Osteoblast (primary cell): ENCODE measurements at regions not wholly inside any gene's neighbourhood (a gene's known extent, or its start where the extent isn't known, plus 50 kb on each side); places are given as distances from the start of the nearest gene placed in this dataset.

ENCODE experiments used
- DNase-seq: peaks from one replicate; pipeline ENCODE4 v3.0.0; 2011; ENCODE audit warnings: low spot score, mixed read lengths; ENCODE audit not compliant: insufficient read length; ENCODE audit errors: missing footprints
- H2AFZ ChIP-seq: 2 replicates; pipeline ENCODE4 v1.6.0; 2011; ENCODE audit warnings: mild to moderate bottlenecking, low read length
- H3K27ac ChIP-seq: 2 replicates; pipeline ENCODE4 v1.5.1; 2011; ENCODE audit warnings: mild to moderate bottlenecking, low read depth, low read length, moderate library complexity
- H3K27me3 ChIP-seq: 2 replicates; pipeline ENCODE4 v1.6.0; 2012; ENCODE audit warnings: mild to moderate bottlenecking, control low read depth, inconsistent platforms, low read length, moderate library complexity; ENCODE audit not compliant: insufficient read depth
- H3K36me3 ChIP-seq: 2 replicates; pipeline ENCODE4 v1.5.1; 2011; ENCODE audit warnings: mild to moderate bottlenecking, low read length, control low read depth, moderate library complexity; ENCODE audit not compliant: insufficient read depth
- H3K4me1 ChIP-seq: 2 replicates; pipeline ENCODE4 v1.5.1; 2011; ENCODE audit warnings: mild to moderate bottlenecking, low read length, control low read depth, moderate library complexity; ENCODE audit not compliant: insufficient read depth
- H3K4me2 ChIP-seq: 2 replicates; pipeline ENCODE4 v1.6.0; 2011; ENCODE audit warnings: mild to moderate bottlenecking, low read length; ENCODE audit not compliant: insufficient read depth
- H3K4me3 ChIP-seq: fragments of 200-600 bp; sonication (generic); 3 replicates; pipeline ENCODE4 v1.5.1; 2012; ENCODE audit warnings: mild to moderate bottlenecking, low read length, inconsistent platforms; ENCODE audit not compliant: insufficient read depth
- H3K79me2 ChIP-seq: 2 replicates; pipeline ENCODE4 v1.6.0; 2012; ENCODE audit warnings: mild to moderate bottlenecking, low read length, control low read depth, inconsistent platforms; ENCODE audit not compliant: insufficient read depth
- H3K9me3 ChIP-seq: 2 replicates; pipeline ENCODE4 v1.5.1; 2011; ENCODE audit warnings: low read depth, low read length, control low read depth
- H4K20me1 ChIP-seq: 2 replicates; pipeline ENCODE4 v1.6.0; 2012; ENCODE audit warnings: mild to moderate bottlenecking, low read length, control low read depth; ENCODE audit not compliant: insufficient read depth
- CTCF ChIP-seq: IDR thresholded peaks from 2 replicates; pipeline ENCODE4 v1.5.1; 2011; ENCODE audit warnings: mild to moderate bottlenecking, low read depth, low read length, moderate library complexity; ENCODE audit errors: extremely low read depth

DNA sequence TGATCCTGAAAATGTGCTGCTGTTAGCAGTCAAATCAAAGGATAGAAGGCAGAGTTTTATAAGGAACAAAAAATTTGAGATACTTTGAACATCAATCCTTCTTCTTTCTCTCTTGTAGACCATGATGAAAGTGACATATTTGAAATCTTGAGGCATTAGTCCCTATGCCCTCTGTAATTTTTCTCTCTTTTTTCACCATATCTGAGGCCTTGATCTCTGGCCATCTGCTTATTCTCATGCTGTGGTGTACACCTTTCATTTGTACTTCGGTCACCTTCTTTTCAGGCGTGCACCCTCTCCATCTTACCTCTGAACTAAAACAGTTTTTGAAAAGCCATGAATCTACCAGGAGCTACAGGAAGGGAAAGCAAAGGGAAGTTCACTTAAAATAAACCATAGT lies 420.9 kb downstream of the C12orf50 start:
- no peak for DNase-seq
- no peak overlapping the region for H2AFZ ChIP-seq
- H3K4me2 ChIP-seq, result no peak overlapping the region
- H3K4me3 ChIP-seq, result no peak overlapping the region
- no peaks in the 10 kb centered on the region for H4K20me1 ChIP-seq
- TF ChIP-seq CTCF, result no peak
- H3K9me3 ChIP-seq, result no peaks in the 10 kb centered on the region
- H3K27me3 ChIP-seq, result no peaks in the 10 kb centered on the region
- no peaks in the 10 kb centered on the region for H3K79me2 ChIP-seq
- no peak overlapping the region for H3K27ac ChIP-seq
- no peaks in the 10 kb centered on the region for H3K36me3 ChIP-seq
- no peaks in the 10 kb centered on the region for H3K4me1 ChIP-seq

- H3K36me3 ChIP-seq, result no peaks in the 10 kb centered on the region
- no peaks in the 10 kb centered on the region for H3K9me3 ChIP-seq
- no peaks in the 10 kb centered on the region for H3K4me1 ChIP-seq
- no peak overlapping the region for H3K27ac ChIP-seq
- no peak for TF ChIP-seq CTCF
- DNase-seq, result no peak
- H3K4me2 ChIP-seq, result no peak overlapping the region
- no peaks in the 10 kb centered on the region for H3K27me3 ChIP-seq
- no peak overlapping the region for H2AFZ ChIP-seq
- no peak overlapping the region for H3K4me3 ChIP-seq
- H4K20me1 ChIP-seq, result no peaks in the 10 kb centered on the region
- no peaks in the 10 kb centered on the region for H3K79me2 ChIP-seq
Measured at GRCh38 chr12:87603727-87604126, 425.5 kb downstream of the C12orf50 start.

DNA sequence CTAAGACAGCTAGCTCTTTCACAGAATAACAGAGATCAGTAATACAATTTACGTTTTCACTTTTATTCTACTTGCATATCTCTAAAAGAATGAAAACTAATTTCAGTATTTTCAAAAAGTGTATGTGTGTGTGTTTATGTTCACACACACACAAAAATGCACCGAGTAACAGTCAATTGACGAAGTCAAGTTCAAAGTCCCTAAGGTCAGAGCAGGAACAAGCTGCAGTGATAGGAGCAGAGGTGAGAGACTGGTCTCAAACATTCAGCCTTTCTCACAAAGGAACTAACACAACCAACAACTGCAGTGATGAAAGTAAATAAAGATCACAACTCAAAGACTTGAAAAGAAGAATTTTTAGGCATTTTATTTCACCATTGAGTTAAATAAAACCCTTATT lies 429.7 kb downstream of the C12orf50 start:
- Histone ChIP-seq H2AFZ (no peak overlapping the region), H4K20me1 (no peaks in the 10 kb centered on the region), H3K4me1 (no peaks in the 10 kb centered on the region), H3K79me2 (no peaks in the 10 kb centered on the region), H3K27me3 (no peaks in the 10 kb centered on the region), H3K27ac (no peak overlapping the region), H3K4me2 (no peak overlapping the region), H3K36me3 (no peaks in the 10 kb centered on the region), H3K4me3 (no peak overlapping the region), H3K9me3 (no peaks in the 10 kb centered on the region)
- no peak for DNase-seq
- no peak for TF ChIP-seq CTCF

DNA sequence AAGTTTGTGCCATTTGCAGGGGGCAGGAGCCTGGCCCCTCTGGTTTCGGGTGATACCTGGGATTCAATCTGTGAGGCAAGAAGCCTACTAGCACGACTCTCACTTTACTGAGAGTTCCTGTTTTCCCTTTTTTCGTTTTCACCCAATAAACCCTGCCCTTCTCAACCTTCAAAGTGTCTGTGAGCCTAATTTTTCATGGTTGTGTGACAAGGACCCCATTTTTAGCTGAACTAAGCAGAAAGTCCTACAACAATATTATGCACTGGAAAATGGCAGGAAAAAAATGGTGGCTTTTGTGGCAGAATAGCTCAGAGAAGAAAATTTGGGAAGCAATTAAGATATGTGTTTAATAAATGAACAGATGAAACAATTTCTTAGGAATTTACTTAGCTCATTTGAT lies 432.1 kb downstream of the C12orf50 start:
- Histone ChIP-seq H3K27me3 (no peaks in the 10 kb centered on the region), H3K27ac (no peak overlapping the region), H3K9me3 (no peaks in the 10 kb centered on the region), H2AFZ (no peak overlapping the region), H3K4me2 (no peak overlapping the region), H3K36me3 (no peaks in the 10 kb centered on the region), H3K4me1 (no peaks in the 10 kb centered on the region), H4K20me1 (no peaks in the 10 kb centered on the region), H3K4me3 (no peak overlapping the region), H3K79me2 (no peaks in the 10 kb centered on the region)
- no peak for TF ChIP-seq CTCF
- peak; percentile 50 for DNase-seq
